Sigmoid colon (tissue), 6 donors: ENCODE measurements at regions not wholly inside any gene's neighbourhood (a gene's known extent, or its start where the extent isn't known, plus 50 kb on each side); places are given as distances from the start of the nearest gene placed in this dataset.
"Not testable (repeated sequence)": the region's sequence is repeated elsewhere in the genome, so short reads cannot be mapped to it uniquely, and the experiment has no call there.

Experiments used
- DNase-seq: peaks from one replicate; pipeline ENCODE4 v3.0.0-alpha.2; 2019
- H3K27ac ChIP-seq, 4 donors: fragments of 200-600 bp; sonication (generic); one replicate each; pipeline ENCODE4 v1.5.1; 2016 to 2019; ENCODE audit warnings: mild to moderate bottlenecking in 1 of 4
- H3K27me3 ChIP-seq, 3 donors: fragments of 200-600 bp; sonication (generic); one replicate each; pipeline ENCODE4 v1.5.1; 2019; ENCODE audit warnings: mild to moderate bottlenecking in 1 of 3
- H3K36me3 ChIP-seq, 4 donors: fragments of 200-600 bp; sonication (generic); one replicate each; pipeline ENCODE4 v1.5.1; 2016 to 2019
- H3K4me1 ChIP-seq, 4 donors: fragments of 200-600 bp; sonication (generic); one replicate each; pipeline ENCODE4 v1.5.1; 2017 to 2019
- H3K4me3 ChIP-seq, 4 donors: fragments of 200-600 bp; sonication (generic); one replicate each; pipeline ENCODE4 v1.5.1; 2017 to 2019; ENCODE audit warnings: mild to moderate bottlenecking in 2 of 4, moderate library complexity in 1 of 4
- H3K9me3 ChIP-seq, 4 donors: fragments of 200-600 bp in 3 of 4; sonication (generic) in 3 of 4; one replicate each; pipeline versions ENCODE4 v1.5.1 to v1.6.1; 2013 to 2019
- EP300 ChIP-seq, 4 donors: sonication (generic); formaldehyde crosslinking; IDR thresholded peaks; one replicate each; pipeline ENCODE4 v1.6.1; 2017; ENCODE audit warnings: antibody characterized with exemption in 4 of 4
- POLR2A ChIP-seq, 2 donors: fragments of 450-650 bp; IDR thresholded peaks; one replicate each; pipeline ENCODE4 v1.6.1; 2016; ENCODE audit warnings: antibody characterized with exemption in 2 of 2, mild to moderate bottlenecking in 2 of 2, moderate library complexity in 2 of 2
- POLR2AphosphoS5 ChIP-seq, 4 donors: sonication (generic); formaldehyde crosslinking; IDR thresholded peaks; one replicate each; pipeline ENCODE4 v1.6.1; 2017; ENCODE audit warnings: antibody characterized with exemption in 4 of 4
- WGBS, 2 donors: extraction: QIAGEN DNeasy Blood & Tissue Kit; methylation state at CpG; one replicate each; pipeline ENCODE4 v1.1.7; 2013; 5-methylcytosine and 5-hydroxymethylcytosine counted together
- intact Hi-C: fragments of 100-400 bp; cut with DNase I; formaldehyde crosslinking; loops from one replicate; pipeline ENCODE4 v1.15.1; 2023
- TF ChIP-seq, protein P1 (sequence below), 4 experiments: fragments of 450-650 bp in 3 of 4; fragments of 200-600 bp in 1 of 4; IDR thresholded peaks; one replicate each; pipeline ENCODE4 v1.5.1; 2016 to 2019; ENCODE audit warnings: antibody characterized with exemption in 4 of 4, mild to moderate bottlenecking in 3 of 4, moderate library complexity in 2 of 4
- donor health status: healthy with polysubstance abuse.
- donor health status: healthy.

DNA sequence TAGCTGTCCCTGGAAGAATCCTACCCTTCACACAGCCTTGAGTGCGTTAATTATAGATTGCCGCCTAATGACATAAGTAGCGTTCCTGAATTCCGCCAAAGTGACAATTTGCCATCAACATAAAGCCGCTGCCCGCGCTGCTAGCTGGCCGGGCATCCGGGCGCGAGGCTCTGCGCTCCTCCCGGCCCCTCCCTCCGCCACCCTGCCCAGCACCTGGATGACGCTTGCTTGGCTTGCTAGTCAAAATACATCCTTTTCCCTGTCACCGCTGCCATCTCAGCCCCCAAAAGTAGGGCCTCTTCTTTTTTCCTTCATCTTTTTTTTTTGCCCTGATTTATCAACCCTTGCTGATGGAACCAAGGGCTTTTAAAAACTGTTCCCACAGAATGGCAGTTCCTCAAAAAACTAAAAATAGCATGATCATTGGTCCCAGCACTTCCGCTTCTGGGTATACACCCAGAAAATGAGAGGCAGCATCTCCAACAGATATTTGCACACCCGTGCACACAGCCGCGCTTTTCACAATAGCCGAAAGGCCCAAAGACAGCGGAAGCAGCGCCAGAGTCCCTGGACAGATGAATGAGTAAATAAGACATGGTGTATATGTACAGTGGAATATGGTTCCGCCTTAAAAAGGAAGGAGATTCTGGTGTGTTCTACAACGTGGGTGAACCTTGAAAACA, 235.2 kb downstream of the BCL11B start:
- H3K27ac ChIP-seq, result peak overlapping the region; percentile 44 to 75 (median 57)
- DNase-seq, result no peak
- H3K4me3 ChIP-seq, result peak overlapping the region in 1 of 4 donors; percentile 31
- H3K36me3 ChIP-seq, result no peaks in the 10 kb centered on the region
- H3K9me3 ChIP-seq, result no peaks in the 10 kb centered on the region
- no peaks in the 10 kb centered on the region for H3K27me3 ChIP-seq
- WGBS, 2 donors, result 74 to 83% methylated on average over 25 of the region's 25 CpGs
- intact Hi-C loops, result loop anchor here (10.0 kb wide), 1 partner anchor 158 kb away; no protein-coding TSS in a partner anchor
- no peak for TF ChIP-seq POLR2A (IDR thresholded peaks at IDR 0.05)
- no peak for TF ChIP-seq EP300 (IDR thresholded peaks at IDR 0.05)
- TF ChIP-seq, protein P1, sequence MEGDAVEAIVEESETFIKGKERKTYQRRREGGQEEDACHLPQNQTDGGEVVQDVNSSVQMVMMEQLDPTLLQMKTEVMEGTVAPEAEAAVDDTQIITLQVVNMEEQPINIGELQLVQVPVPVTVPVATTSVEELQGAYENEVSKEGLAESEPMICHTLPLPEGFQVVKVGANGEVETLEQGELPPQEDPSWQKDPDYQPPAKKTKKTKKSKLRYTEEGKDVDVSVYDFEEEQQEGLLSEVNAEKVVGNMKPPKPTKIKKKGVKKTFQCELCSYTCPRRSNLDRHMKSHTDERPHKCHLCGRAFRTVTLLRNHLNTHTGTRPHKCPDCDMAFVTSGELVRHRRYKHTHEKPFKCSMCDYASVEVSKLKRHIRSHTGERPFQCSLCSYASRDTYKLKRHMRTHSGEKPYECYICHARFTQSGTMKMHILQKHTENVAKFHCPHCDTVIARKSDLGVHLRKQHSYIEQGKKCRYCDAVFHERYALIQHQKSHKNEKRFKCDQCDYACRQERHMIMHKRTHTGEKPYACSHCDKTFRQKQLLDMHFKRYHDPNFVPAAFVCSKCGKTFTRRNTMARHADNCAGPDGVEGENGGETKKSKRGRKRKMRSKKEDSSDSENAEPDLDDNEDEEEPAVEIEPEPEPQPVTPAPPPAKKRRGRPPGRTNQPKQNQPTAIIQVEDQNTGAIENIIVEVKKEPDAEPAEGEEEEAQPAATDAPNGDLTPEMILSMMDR (IDR thresholded peaks at IDR 0.05), result no peak
- TF ChIP-seq POLR2AphosphoS5 (IDR thresholded peaks at IDR 0.05), result no peak
- H3K4me1 ChIP-seq, result peaks cover 0 to 18% (median 14%) of the 10 kb centered on the region in 4 donors

DNA sequence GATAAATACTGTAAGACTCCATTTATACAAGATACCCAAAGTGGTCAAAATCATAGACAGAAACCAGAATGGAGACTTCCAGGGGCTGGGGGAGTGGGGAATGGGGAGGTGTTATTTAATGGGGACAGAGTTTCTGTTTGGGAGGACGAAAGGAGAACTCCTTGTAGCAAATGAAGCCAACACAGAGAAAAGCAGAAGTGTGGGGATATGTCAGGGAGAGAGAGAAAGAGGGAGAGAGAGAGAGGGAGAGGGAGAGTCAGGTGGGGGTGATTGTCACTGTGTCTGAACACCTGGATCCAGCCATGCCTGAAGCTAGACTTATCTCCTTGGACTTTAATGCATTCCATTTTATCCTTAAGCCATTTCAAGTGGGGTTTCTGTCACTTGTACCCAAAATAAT, 234.7 kb downstream of the BCL11B start:
- H3K27ac ChIP-seq, result peak overlapping the region in 1 of 4 donors; percentile 21
- WGBS, 2 donors, result 65 to 82% methylated on average over 1 of the region's 1 CpG

DNA sequence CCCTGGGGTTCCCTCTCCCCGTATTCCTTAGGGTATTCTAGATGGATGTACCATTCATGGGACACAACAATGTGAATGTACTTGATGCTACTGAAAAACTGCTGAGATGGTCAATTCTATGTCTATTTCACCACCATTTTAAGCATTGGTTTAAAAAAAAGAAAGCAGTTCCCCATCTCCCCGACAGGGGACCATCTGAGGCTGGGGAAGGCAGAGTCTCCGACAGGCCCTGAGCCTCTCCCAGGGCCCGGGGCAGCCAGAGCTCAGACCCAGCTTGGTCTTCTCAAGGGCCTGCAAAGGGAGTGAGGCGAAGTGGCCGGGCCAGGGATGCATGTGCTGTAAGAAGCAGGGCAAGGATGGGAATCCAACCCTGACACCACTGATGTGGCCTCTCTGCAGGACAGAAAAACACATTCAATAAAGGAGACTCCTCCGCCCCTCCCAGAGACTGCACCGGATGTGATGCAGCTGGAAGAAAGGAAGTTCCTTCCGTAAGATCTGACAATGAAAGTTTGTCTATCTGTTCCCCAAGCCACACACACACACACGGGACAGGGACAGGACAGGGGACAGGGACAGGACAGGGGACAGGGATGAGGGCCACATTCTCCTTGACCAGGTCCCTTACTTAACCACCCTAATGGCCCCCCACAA, 234.1 kb downstream of the BCL11B start:
- no peak overlapping the region for H3K27ac ChIP-seq
- intact Hi-C loops, result loop anchor here (10.0 kb wide), 1 partner anchor 157 kb away; no protein-coding TSS in a partner anchor
- no peaks in the 10 kb centered on the region for H3K27me3 ChIP-seq
- no peaks in the 10 kb centered on the region for H3K9me3 ChIP-seq
- TF ChIP-seq, protein P1 (IDR thresholded peaks at IDR 0.05), result no peak
- no peak for TF ChIP-seq POLR2AphosphoS5 (IDR thresholded peaks at IDR 0.05)
- no peak for TF ChIP-seq EP300 (IDR thresholded peaks at IDR 0.05)
- no peak for TF ChIP-seq POLR2A (IDR thresholded peaks at IDR 0.05)
- no peak overlapping the region for H3K4me3 ChIP-seq
- no peak for DNase-seq
- H3K4me1 ChIP-seq, result peaks cover 0 to 18% (median 14%) of the 10 kb centered on the region in 4 donors
- 73 to 79% methylated on average over 10 of the region's 10 CpGs for WGBS, 2 donors
- H3K36me3 ChIP-seq, result no peaks in the 10 kb centered on the region

More for the DNA sequence above, 234.7 kb downstream of the BCL11B start:
- intact Hi-C loops, result loop anchor here (10.0 kb wide), 1 partner anchor 157 kb away; no protein-coding TSS in a partner anchor
- not testable (repeated sequence) for H3K4me3 ChIP-seq, DNase-seq, H3K27me3 ChIP-seq, H3K36me3 ChIP-seq, H3K9me3 ChIP-seq
- H3K4me1 ChIP-seq, result peaks cover 0 to 18% (median 14%) of the 10 kb centered on the region in 4 donors

DNA sequence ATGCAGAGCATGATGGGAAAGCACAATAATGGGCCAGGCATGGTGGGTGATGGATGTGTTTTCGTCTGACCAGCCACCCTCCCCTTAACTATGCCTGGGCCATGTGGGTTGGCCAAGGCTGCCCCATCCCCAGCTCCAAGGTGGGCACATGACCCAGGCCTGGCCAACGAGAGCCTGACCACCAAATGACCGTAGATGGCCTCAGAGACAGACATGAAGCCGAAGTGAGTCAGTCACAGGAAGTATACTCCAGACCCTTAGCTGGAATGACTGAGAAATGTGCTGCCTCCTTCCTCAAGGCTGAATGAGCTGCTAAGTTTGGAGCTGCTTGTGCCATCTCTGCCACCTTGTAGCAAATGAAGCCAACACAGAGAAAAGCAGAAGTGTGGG, 233.6 kb downstream of the BCL11B start:
- Histone ChIP-seq H3K36me3 (no peaks in the 10 kb centered on the region), H3K4me1 (peaks cover 0 to 18% (median 14%) of the 10 kb centered on the region in 4 donors), H3K4me3 (no peak overlapping the region), H3K27me3 (no peaks in the 10 kb centered on the region), H3K27ac (no peak overlapping the region), H3K9me3 (no peaks in the 10 kb centered on the region)
- TF ChIP-seq POLR2AphosphoS5 (IDR thresholded peaks at IDR 0.05), result no peak
- TF ChIP-seq, protein P1 (IDR thresholded peaks at IDR 0.05), result no peak
- TF ChIP-seq EP300 (IDR thresholded peaks at IDR 0.05), result no peak
- no peak for TF ChIP-seq POLR2A (IDR thresholded peaks at IDR 0.05)
- DNase-seq, result no peak
- WGBS, 2 donors, result 61 to 71% methylated on average over 4 of the region's 4 CpGs
- intact Hi-C loops, result loop anchor here (10.0 kb wide), 1 partner anchor 156 kb away; no protein-coding TSS in a partner anchor

DNA sequence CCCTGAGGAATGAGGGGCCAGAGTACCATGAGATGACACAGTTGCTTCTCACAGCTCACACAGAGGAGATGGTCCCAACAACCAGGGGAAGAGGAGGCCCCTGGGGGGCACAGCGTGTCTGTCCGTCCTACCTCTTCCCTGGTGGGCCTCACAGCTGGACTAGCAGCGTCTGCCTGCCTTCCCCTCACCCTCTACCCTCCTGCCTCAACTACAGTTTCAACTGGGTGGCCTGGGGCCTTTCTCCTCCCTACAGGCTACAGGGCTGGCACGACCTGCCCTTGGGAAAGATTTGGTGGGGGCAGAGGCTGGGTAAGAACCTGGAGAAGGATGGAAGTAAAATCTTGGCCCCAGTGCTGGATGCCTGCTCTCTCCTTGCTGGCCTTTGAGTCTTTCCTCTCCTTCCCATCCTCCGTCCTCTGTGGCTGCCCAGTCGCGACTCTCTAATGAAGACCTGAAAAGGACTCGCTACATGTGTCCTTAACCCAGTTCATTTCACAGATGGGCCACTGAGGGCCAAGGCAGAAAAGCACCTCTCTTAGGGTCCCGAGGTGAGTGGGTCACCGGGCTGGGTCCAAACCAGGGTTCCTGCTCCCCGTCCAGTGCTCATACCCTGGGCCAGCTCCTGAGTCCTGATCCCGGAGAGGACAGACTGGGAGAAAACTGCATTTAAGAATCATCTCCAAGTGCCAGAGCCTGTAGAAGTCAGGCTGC, 232.5 kb downstream of the BCL11B start:
- no peak overlapping the region for H3K4me3 ChIP-seq
- H3K36me3 ChIP-seq, result no peaks in the 10 kb centered on the region
- H3K27ac ChIP-seq, result no peak overlapping the region
- no peaks in the 10 kb centered on the region for H3K9me3 ChIP-seq
- 87 to 89% methylated on average over 12 of the region's 12 CpGs for WGBS, 2 donors
- intact Hi-C loops, result loop anchor here (10.0 kb wide), 1 partner anchor 155 kb away; no protein-coding TSS in a partner anchor
- TF ChIP-seq POLR2A (IDR thresholded peaks at IDR 0.05) (no peak), EP300 (IDR thresholded peaks at IDR 0.05) (no peak), POLR2AphosphoS5 (IDR thresholded peaks at IDR 0.05) (no peak)
- TF ChIP-seq, protein P1 (IDR thresholded peaks at IDR 0.05), result no peak
- H3K4me1 ChIP-seq, result peaks cover 0 to 18% (median 14%) of the 10 kb centered on the region in 4 donors
- no peaks in the 10 kb centered on the region for H3K27me3 ChIP-seq
- no peak for DNase-seq
